ENCODE measurements at regions not wholly inside any gene's neighbourhood (a gene's known extent, or its start where the extent isn't known, plus 50 kb on each side); places are given as distances from the start of the nearest gene placed in this dataset.

GRCh38 chr12:124445121-124445718 is 122.2 kb downstream of the NCOR2 start:
- H2AK9ac ChIP-seq (replicated peaks; ENCODE audit: low read depth, low read length, poor library complexity): peak overlapping the region; percentile 17
- no peak overlapping the region for H3K56ac ChIP-seq (ENCODE audit: extremely low read depth, insufficient read depth, low read length)
- H4K8ac ChIP-seq (ENCODE audit: low read depth in 2 of 2, low read length in 2 of 2): no peak overlapping the region
- no peak overlapping the region for H3K18ac ChIP-seq (ENCODE audit: low read depth, low read length)
- dilution Hi-C loops (cut with HindIII; ENCODE audit: low sequenced_read_pairs, unreplicated experiment): no loop called here
- H3K36me3 ChIP-seq (ENCODE audit: control insufficient read depth, insufficient read depth, low read length): peaks cover 25% of the 10 kb centered on the region; the same call in 1 of the 2 replicates
- no peak overlapping the region for H2BK15ac ChIP-seq (ENCODE audit: low read depth, low read length)
- no peak for TF ChIP-seq USF2 (IDR thresholded peaks at IDR 0.05; ENCODE audit: low read depth, low read length)
- no peak for TF ChIP-seq BHLHE40 (IDR thresholded peaks at IDR 0.05; ENCODE audit: low read depth, low read length)
- no peak for TF ChIP-seq RCOR1 (IDR thresholded peaks at IDR 0.05; ENCODE audit: insufficient replicate concordance, low read length)
- TF ChIP-seq MXI1 (IDR thresholded peaks at IDR 0.05; ENCODE audit: borderline replicate concordance, low read depth, low read length): no peak
- no peak for TF ChIP-seq MAFK (IDR thresholded peaks at IDR 0.05; ENCODE audit: low read depth, low read length)
- no peak for TF ChIP-seq NFE2L2 (IDR thresholded peaks at IDR 0.05; ENCODE audit: low read depth, low read length)
- TF ChIP-seq POLR2A (IDR thresholded peaks at IDR 0.05; ENCODE audit: low read depth, low read length): no peak
- no peak overlapping the region for H2AFZ ChIP-seq (replicated peaks; ENCODE audit: low read length, poor library complexity)
- H3K4me3 ChIP-seq (ENCODE audit: insufficient read depth, low read depth, low read length): no peak overlapping the region
- peaks cover 13% of the 10 kb centered on the region for H4K20me1 ChIP-seq (ENCODE audit: insufficient read depth, low read length)
- DNase-seq: no peak
- CTCF ChIA-PET: no interaction called here
- no peak overlapping the region for H2BK20ac ChIP-seq (ENCODE audit: low read depth, low read length)
- no peak overlapping the region for H3K27ac ChIP-seq (ENCODE audit: insufficient read depth, low read length)
- POLR2A ChIA-PET (ENCODE audit: unreplicated experiment): no interaction called here
- BruUV-seq (replicated peaks): no TSS peak
- H3K9ac ChIP-seq (ENCODE audit: low read depth, low read length): no peak overlapping the region
- no peak overlapping the region for H4K91ac ChIP-seq (ENCODE audit: insufficient read depth, low read depth, low read length)
- H3K4ac ChIP-seq (ENCODE audit: low read depth, low read length): no peak overlapping the region
- ATAC-seq (ENCODE audit: low read depth): no peak
- peaks cover 25% of the 10 kb centered on the region for H3K9me1 ChIP-seq (ENCODE audit: insufficient read depth, low read length)
- no peak overlapping the region for H3K23ac ChIP-seq (ENCODE audit: low read depth, low read length)
- H3K4me1 ChIP-seq (ENCODE audit: control insufficient read depth, insufficient read depth, low read length): peaks cover 24% of the 10 kb centered on the region
- no peak overlapping the region for H3K4me2 ChIP-seq (ENCODE audit: low read depth, low read length)
- H3K79me1 ChIP-seq (ENCODE audit: low read depth in 1 of 2, low read length in 2 of 2): peaks cover 16 to 74% of the 10 kb centered on the region in 2 experiments
- in situ Hi-C loops (cut with MboI; ENCODE audit: low sequenced_read_pairs): no loop called here
- WGBS, 2 experiments (ENCODE audit: extremely low coverage in 2 of 2, insufficient read length in 1 of 2): 77% methylated on average over 28 of the region's 39 CpGs; no CpG with 5 or more reads in 1 of the 2 experiments
- intact Hi-C loops (cut with micrococcal nuclease): no loop called here
- H4K5ac ChIP-seq (ENCODE audit: low read depth, low read length): no peak overlapping the region
- H2AK5ac ChIP-seq (ENCODE audit: low read depth, low read length): no peak overlapping the region
- H3K14ac ChIP-seq (replicated peaks; ENCODE audit: low read depth, low read length): no peak overlapping the region
- H2BK120ac ChIP-seq (ENCODE audit: low read depth, low read length): no peak overlapping the region
- H3K9me3 ChIP-seq (ENCODE audit: control insufficient read depth, insufficient read depth, low read length): no peaks in the 10 kb centered on the region
- no peak overlapping the region for H2BK5ac ChIP-seq (ENCODE audit: low read depth, low read length, poor library complexity, severe bottlenecking)
- H3K27me3 ChIP-seq (ENCODE audit: control insufficient read depth, insufficient read depth, low read length): no peaks in the 10 kb centered on the region

Measured in IMR-90 (cell line).